Tibial nerve (tissue), 4 donors: ENCODE measurements at regions not wholly inside any gene's neighbourhood (a gene's known extent, or its start where the extent isn't known, plus 50 kb on each side); places are given as distances from the start of the nearest gene placed in this dataset.

Experiments used
- DNase-seq, 2 donors: peaks; one replicate each; pipeline ENCODE4 v3.0.0-alpha.2; 2019; ENCODE audit warnings: low spot score in 2 of 2
- H3K27ac ChIP-seq, 4 donors: fragments of 200-600 bp; sonication (generic) in 3 of 4; one replicate each; pipeline ENCODE4 v1.5.1; 2017 to 2019; ENCODE audit warnings: mild to moderate bottlenecking in 1 of 4
- H3K27me3 ChIP-seq, 2 donors: fragments of 200-600 bp; sonication (generic) in 1 of 2; one replicate each; pipeline versions ENCODE4 v1.5.1 to v1.6.0; 2017 to 2019
- H3K36me3 ChIP-seq, 3 donors: fragments of 200-600 bp; sonication (generic); one replicate each; pipeline ENCODE4 v1.5.1; 2018 to 2019
- H3K4me1 ChIP-seq, 4 donors: fragments of 200-600 bp; sonication (generic) in 3 of 4; one replicate each; pipeline ENCODE4 v1.5.1; 2017 to 2019
- H3K4me3 ChIP-seq, 4 donors: fragments of 200-600 bp; sonication (generic) in 3 of 4; one replicate each; pipeline ENCODE4 v1.5.1; 2017 to 2019; ENCODE audit warnings: mild to moderate bottlenecking in 1 of 4, moderate library complexity in 1 of 4
- H3K9me3 ChIP-seq, 4 donors: fragments of 200-600 bp; sonication (generic) in 3 of 4; one replicate each; pipeline ENCODE4 v1.5.1; 2017 to 2019
- CTCF ChIP-seq, 5 experiments: fragments of 200-600 bp in 3 of 5; fragments of 450-650 bp in 2 of 5; sonication (generic) in 3 of 5; IDR thresholded peaks; one replicate each; pipeline ENCODE4 v1.5.1; 2016 to 2019; ENCODE audit warnings: antibody characterized with exemption in 5 of 5, mild to moderate bottlenecking in 3 of 5, moderate library complexity in 2 of 5
- EP300 ChIP-seq, 2 donors: sonication (generic); formaldehyde crosslinking; IDR thresholded peaks; one replicate each; pipeline ENCODE4 v1.6.1; 2017; ENCODE audit warnings: antibody characterized with exemption in 2 of 2, mild to moderate bottlenecking in 1 of 2
- POLR2A ChIP-seq, 2 donors: fragments of 450-650 bp; IDR thresholded peaks; one replicate each; pipeline ENCODE4 v1.6.1; 2017; ENCODE audit warnings: antibody characterized with exemption in 2 of 2, mild to moderate bottlenecking in 2 of 2, moderate library complexity in 2 of 2
- WGBS, 2 donors: methylation state at CpG; one replicate each; pipeline ENCODE4 v1.1.5; 2018; 5-methylcytosine and 5-hydroxymethylcytosine counted together

GRCh38 chr3:44100298-44100695 is 141.4 kb upstream of the TOPAZ1 start:
- H3K4me3 ChIP-seq, result no peak overlapping the region
- no peaks in the 10 kb centered on the region for H3K36me3 ChIP-seq
- no peak for DNase-seq
- peaks cover 0 to 3% of the 10 kb centered on the region in 2 donors for H3K27me3 ChIP-seq
- no peaks in the 10 kb centered on the region for H3K9me3 ChIP-seq
- H3K27ac ChIP-seq, result no peak overlapping the region
- TF ChIP-seq CTCF (IDR thresholded peaks at IDR 0.05), result no peak
- TF ChIP-seq EP300 (IDR thresholded peaks at IDR 0.05), result no peak
- no peak for TF ChIP-seq POLR2A (IDR thresholded peaks at IDR 0.05)
- H3K4me1 ChIP-seq, result no peaks in the 10 kb centered on the region
- WGBS, 2 donors, result 68 to 87% methylated on average over 2 of the region's 2 CpGs

- H3K36me3 ChIP-seq, result no peaks in the 10 kb centered on the region
- no peak for DNase-seq
- H3K27me3 ChIP-seq, result peaks cover 0 to 3% of the 10 kb centered on the region in 2 donors
- TF ChIP-seq EP300 (IDR thresholded peaks at IDR 0.05) (no peak), POLR2A (IDR thresholded peaks at IDR 0.05) (no peak), CTCF (IDR thresholded peaks at IDR 0.05) (no peak)
- H3K27ac ChIP-seq, result no peak overlapping the region
- 75 to 83% methylated on average over 2 of the region's 2 CpGs for WGBS, 2 donors
- H3K9me3 ChIP-seq, result no peaks in the 10 kb centered on the region
- no peak overlapping the region for H3K4me3 ChIP-seq
- H3K4me1 ChIP-seq, result peaks cover 0 to 13% (median 0%) of the 10 kb centered on the region in 4 donors
These were observed 137.6 kb upstream of the TOPAZ1 start for GRCh38 chr3:44104043-44104442.

GRCh38 chr3:44104668-44105321 is 136.9 kb upstream of the TOPAZ1 start:
- Histone ChIP-seq H3K27ac (no peak overlapping the region), H3K36me3 (no peaks in the 10 kb centered on the region), H3K9me3 (no peaks in the 10 kb centered on the region), H3K4me1 (peaks cover 0 to 13% (median 0%) of the 10 kb centered on the region in 4 donors), H3K27me3 (peaks cover 0 to 3% of the 10 kb centered on the region in 2 donors), H3K4me3 (no peak overlapping the region)
- no peak for DNase-seq
- WGBS, 2 donors, result 87 to 88% methylated on average over 4 of the region's 4 CpGs
- TF ChIP-seq CTCF (IDR thresholded peaks at IDR 0.05) (no peak), POLR2A (IDR thresholded peaks at IDR 0.05) (no peak), EP300 (IDR thresholded peaks at IDR 0.05) (no peak)

GRCh38 chr3:44105571-44105970 is 136.1 kb upstream of the TOPAZ1 start:
- H3K27ac ChIP-seq, result no peak overlapping the region
- no peak for DNase-seq
- WGBS, 2 donors, result 83 to 87% methylated on average over 5 of the region's 5 CpGs
- no peaks in the 10 kb centered on the region for H3K9me3 ChIP-seq
- H3K4me3 ChIP-seq, result no peak overlapping the region
- peaks cover 0 to 3% of the 10 kb centered on the region in 2 donors for H3K27me3 ChIP-seq
- TF ChIP-seq POLR2A (IDR thresholded peaks at IDR 0.05), result no peak
- no peak for TF ChIP-seq EP300 (IDR thresholded peaks at IDR 0.05)
- TF ChIP-seq CTCF (IDR thresholded peaks at IDR 0.05), result no peak
- no peaks in the 10 kb centered on the region for H3K36me3 ChIP-seq
- H3K4me1 ChIP-seq, result peaks cover 0 to 13% (median 0%) of the 10 kb centered on the region in 4 donors

- Histone ChIP-seq H3K9me3 (no peaks in the 10 kb centered on the region), H3K27me3 (peaks cover 0 to under 1% of the 10 kb centered on the region in 2 donors), H3K4me1 (peaks cover 0 to 13% (median 0%) of the 10 kb centered on the region in 4 donors), H3K36me3 (no peaks in the 10 kb centered on the region), H3K27ac (no peak overlapping the region), H3K4me3 (no peak overlapping the region)
- no peak for DNase-seq
- TF ChIP-seq EP300 (IDR thresholded peaks at IDR 0.05), result no peak
- WGBS, 2 donors, result 6 to 22% methylated on average over 6 of the region's 6 CpGs
These were observed 134.9 kb upstream of the TOPAZ1 start for GRCh38 chr3:44106756-44107155.
